H1 (cell line): ENCODE measurements at regions not wholly inside any gene's neighbourhood (a gene's known extent, or its start where the extent isn't known, plus 50 kb on each side); places are given as distances from the start of the nearest gene placed in this dataset.

Source experiments
- PHF8 ChIP-seq: fragments of 200-600 bp; sonication (generic); conservative IDR thresholded peaks from 2 replicates; pipeline ENCODE4 v1.7.1; 2012; ENCODE audit warnings: low read depth, mild to moderate bottlenecking, inconsistent platforms, low read length, moderate library complexity
- RAD21 ChIP-seq, 2 experiments: IDR thresholded peaks in 1 of 2; conservative IDR thresholded peaks in 1 of 2; 2 replicates each; pipeline ENCODE4 v1.6.1; 2011; ENCODE audit warnings: low read depth in 2 of 2, low read length in 2 of 2, improper control_type of control experiment in 1 of 2, inconsistent platforms in 1 of 2, mild to moderate bottlenecking in 1 of 2, moderate library complexity in 1 of 2
- RNF2 ChIP-seq: fragments of 200-900, 300-1000 bp; sonication (generic); IDR thresholded peaks from 2 replicates; pipeline ENCODE4 v1.7.1; 2016; ENCODE audit warnings: borderline replicate concordance, low read depth, mild to moderate bottlenecking, antibody characterized with exemption, low read length; ENCODE audit not compliant: poor library complexity, severe bottlenecking; ENCODE audit errors: missing control alignments
- RXRA ChIP-seq: IDR thresholded peaks from 2 replicates; pipeline ENCODE4 v1.6.1; 2011; ENCODE audit warnings: low read depth, mild to moderate bottlenecking, low read length, moderate library complexity; ENCODE audit not compliant: insufficient read depth
- TAF1 ChIP-seq: IDR thresholded peaks from 2 replicates; pipeline ENCODE4 v1.6.1; 2011; ENCODE audit warnings: mild to moderate bottlenecking, low read depth, low read length
- TBP ChIP-seq: IDR thresholded peaks from 2 replicates; pipeline ENCODE4 v1.6.1; 2011; ENCODE audit warnings: low read depth, low read length, improper control_type of control experiment
- TF ChIP-seq, protein P1 (sequence below): IDR thresholded peaks from 2 replicates; pipeline ENCODE4 v1.6.1; 2011; ENCODE audit warnings: low read length, improper control_type of control experiment

DNA sequence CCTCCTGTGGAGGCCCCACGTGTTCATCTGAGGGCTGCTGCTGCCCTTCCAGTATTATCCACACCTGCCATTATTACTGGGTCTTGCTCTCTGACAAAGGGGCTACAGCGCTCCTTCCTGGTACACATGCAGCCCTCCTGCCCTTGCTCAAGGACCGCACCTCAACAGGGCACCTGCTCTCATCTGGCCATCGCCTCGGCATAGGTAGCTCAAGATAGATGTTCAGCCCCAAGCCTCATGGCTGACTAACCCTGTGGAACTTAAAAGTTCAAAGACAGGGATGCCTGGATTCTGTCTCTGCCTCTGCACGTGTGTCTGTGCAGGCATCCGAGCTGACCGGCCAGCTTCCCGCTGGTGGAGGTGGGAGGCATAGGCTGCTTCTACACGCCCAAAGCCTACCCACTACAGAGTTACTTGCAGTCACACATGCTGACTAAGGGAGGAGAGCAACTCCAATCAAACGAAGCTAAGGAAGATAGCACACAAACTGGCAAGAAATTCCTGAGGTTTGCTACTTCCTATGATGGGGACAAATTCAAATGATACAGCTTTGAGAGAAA is 152.5 kb upstream of the ATP10A start (continued):
- TF ChIP-seq RNF2 (no peak), RAD21 (IDR thresholded peaks at IDR 0.05 in 1 of 2, conservative IDR thresholded peaks at IDR 0.05 in 1 of 2; ENCODE audit: low read depth in 2 of 2, low read length in 2 of 2) (no peak), PHF8 (no peak), TBP (no peak), TAF1 (no peak), RXRA (no peak)
- TF ChIP-seq, protein P1, sequence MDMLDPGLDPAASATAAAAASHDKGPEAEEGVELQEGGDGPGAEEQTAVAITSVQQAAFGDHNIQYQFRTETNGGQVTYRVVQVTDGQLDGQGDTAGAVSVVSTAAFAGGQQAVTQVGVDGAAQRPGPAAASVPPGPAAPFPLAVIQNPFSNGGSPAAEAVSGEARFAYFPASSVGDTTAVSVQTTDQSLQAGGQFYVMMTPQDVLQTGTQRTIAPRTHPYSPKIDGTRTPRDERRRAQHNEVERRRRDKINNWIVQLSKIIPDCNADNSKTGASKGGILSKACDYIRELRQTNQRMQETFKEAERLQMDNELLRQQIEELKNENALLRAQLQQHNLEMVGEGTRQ: no peak
